Activated CD4-positive, alpha-beta T cell treated with anti-CD3 and anti-CD28 coated beads for 36 hours (primary cell): ENCODE measurements at regions not wholly inside any gene's neighbourhood (a gene's known extent, or its start where the extent isn't known, plus 50 kb on each side); places are given as distances from the start of the nearest gene placed in this dataset.
"Not testable (repeated sequence)": the region's sequence is repeated elsewhere in the genome, so short reads cannot be mapped to it uniquely, and the experiment has no call there.

Source experiments
- ATAC-seq: fragments of 200-7000 bp; cut with Tn5 transposase; one replicate; pipeline ENCODE4 v1.10.0; 2021; ENCODE audit warnings: mild to moderate bottlenecking, moderate library complexity
- CTCF ChIA-PET: fragments of 350-600 bp; sonication (Branson Sonifier 250); formaldehyde crosslinking; loops from one replicate; lab custom pipeline; 2021; ENCODE audit warnings: antibody characterized with exemption; lab: Charles Lee
- POLR2A ChIA-PET: fragments of 350-600 bp; sonication (Branson Sonifier 250); formaldehyde crosslinking; loops from one replicate; lab custom pipeline; 2021; ENCODE audit warnings: antibody characterized with exemption, inconsistent platforms; lab: Charles Lee
- DNase-seq: peaks from one replicate; pipeline ENCODE4 v3.0.0-alpha.2; 2020
- H3K27ac Mint-ChIP-seq: one replicate; pipeline ENCODE4 v1.8.0; 2021; ENCODE audit warnings: mixed read lengths
- H3K27me3 Mint-ChIP-seq: one replicate; pipeline ENCODE4 v1.8.0; 2021; ENCODE audit warnings: mixed read lengths
- H3K36me3 Mint-ChIP-seq: one replicate; pipeline ENCODE4 v1.8.0; 2021; ENCODE audit warnings: low read depth, mixed read lengths
- H3K4me1 Mint-ChIP-seq: one replicate; pipeline ENCODE4 v1.8.0; 2021; ENCODE audit warnings: mixed read lengths
- H3K4me3 Mint-ChIP-seq: one replicate; pipeline ENCODE4 v1.8.0; 2021; ENCODE audit warnings: mild to moderate bottlenecking, moderate library complexity, mixed read lengths
- H3K9me3 Mint-ChIP-seq: one replicate; pipeline ENCODE4 v1.8.0; 2021; ENCODE audit warnings: low read depth, mixed read lengths
- intact Hi-C, 2 experiments: fragments of 100-400 bp; cut with DNase I in 1 of 2; cut with micrococcal nuclease in 1 of 2; formaldehyde crosslinking; loops; one replicate each; pipeline versions ENCODE4 v1.14.2 to v1.15.1; 2022 to 2024; cut with DNase I, micrococcal nuclease

DNA sequence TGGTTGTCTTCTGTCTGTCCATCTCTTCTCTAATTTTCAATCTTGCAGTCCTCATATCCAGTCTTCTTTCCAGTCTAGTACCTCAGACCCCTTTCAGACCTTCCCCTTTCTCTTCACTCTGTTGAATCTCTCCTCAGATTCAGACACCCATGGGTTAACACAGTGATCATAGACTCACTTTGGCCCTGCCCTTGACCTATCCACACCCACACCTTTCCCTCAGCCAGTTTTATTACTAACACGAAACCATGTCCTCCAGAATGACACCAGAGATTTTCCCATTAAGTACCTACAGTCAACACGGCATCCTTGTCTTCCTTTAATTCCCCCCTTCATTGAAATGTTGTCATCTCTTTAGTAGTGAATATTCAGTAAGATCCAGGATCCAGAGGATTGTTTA is 74.5 kb upstream of the UBE2E2 start:
- H3K9me3 Mint-ChIP-seq, result no peaks in the 10 kb centered on the region
- peaks cover 4% of the 10 kb centered on the region for H3K27me3 Mint-ChIP-seq
- no peak overlapping the region for H3K27ac Mint-ChIP-seq
- DNase-seq, result no peak
- ATAC-seq, result no peak
- ChIA-PET CTCF (no interaction called here), POLR2A (no interaction called here)
- intact Hi-C loops, result no loop called here
- no peak overlapping the region for H3K4me3 Mint-ChIP-seq
- no peaks in the 10 kb centered on the region for H3K36me3 Mint-ChIP-seq
- H3K4me1 Mint-ChIP-seq, result no peaks in the 10 kb centered on the region

DNA sequence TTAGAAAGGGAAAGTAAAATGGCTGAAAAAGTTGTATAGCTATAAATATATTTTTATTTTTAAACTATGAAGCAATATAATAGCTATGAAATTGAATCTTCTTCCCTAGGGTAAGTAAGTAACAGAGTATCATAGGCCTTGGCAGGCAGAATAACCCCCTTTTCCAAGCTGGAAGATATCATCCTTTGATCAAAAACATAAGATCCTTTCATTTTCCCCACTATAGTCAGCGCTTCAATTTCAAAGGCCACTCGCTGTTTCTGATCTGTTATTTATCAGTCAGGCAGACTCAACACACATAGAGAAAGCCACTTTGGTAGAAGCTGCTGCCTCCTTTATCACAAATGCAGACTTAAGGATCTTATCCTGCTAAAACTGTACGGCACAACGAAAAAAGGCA is 74.0 kb upstream of the UBE2E2 start:
- no peak for DNase-seq
- POLR2A ChIA-PET, result no interaction called here
- Mint-ChIP-seq H3K27me3 (peaks cover 4% of the 10 kb centered on the region), H3K36me3 (no peaks in the 10 kb centered on the region), H3K9me3 (no peaks in the 10 kb centered on the region), H3K4me1 (no peaks in the 10 kb centered on the region), H3K4me3 (no peak overlapping the region), H3K27ac (no peak overlapping the region)
- no peak for ATAC-seq
- intact Hi-C loops, result no loop called here
- CTCF ChIA-PET, result no interaction called here

DNA sequence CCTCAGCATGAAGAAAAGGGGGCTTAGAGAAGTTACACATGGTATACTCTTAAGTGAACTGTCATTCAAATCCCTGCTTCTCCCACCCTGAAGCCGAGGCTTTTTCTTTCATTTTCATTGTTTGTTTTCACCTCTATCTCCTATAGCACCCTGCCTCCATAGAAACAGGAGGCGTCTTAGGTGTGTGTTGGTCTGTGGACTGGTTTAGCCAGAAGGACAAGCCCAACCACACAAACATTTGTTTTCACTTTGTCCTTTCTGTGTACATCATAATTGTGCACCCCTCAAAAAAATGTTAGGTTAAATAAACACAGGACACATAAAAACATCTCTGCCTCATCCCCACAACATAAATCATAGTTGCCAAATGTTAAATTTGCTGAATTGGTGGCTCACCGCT is 73.3 kb upstream of the UBE2E2 start:
- Mint-ChIP-seq H3K4me3 (no peak overlapping the region), H3K4me1 (no peaks in the 10 kb centered on the region), H3K36me3 (no peaks in the 10 kb centered on the region), H3K27me3 (peaks cover 4% of the 10 kb centered on the region), H3K9me3 (no peaks in the 10 kb centered on the region), H3K27ac (no peak overlapping the region)
- POLR2A ChIA-PET, result no interaction called here
- intact Hi-C loops, result no loop called here
- CTCF ChIA-PET, result no interaction called here
- ATAC-seq (no peak), DNase-seq (no peak)

DNA sequence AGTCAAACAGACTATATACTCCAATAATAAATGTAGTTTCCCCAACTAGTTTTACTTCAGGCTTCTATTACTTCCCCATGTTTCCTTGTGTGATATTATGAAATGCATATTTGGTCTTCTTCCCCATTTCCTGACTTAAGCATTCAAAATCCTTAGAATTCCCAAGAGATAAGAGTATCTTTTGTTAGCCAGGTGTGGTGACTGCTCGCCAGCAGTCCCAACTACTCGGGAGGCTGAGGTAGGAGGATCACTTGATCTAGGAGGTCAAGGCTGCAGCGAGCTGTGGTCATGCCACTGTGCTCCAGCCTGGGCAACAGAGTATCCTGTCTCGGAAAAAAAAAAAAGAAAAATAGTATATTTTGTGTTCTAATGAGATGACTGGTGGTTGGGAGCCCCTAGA is 72.7 kb upstream of the UBE2E2 start:
- H3K27ac Mint-ChIP-seq, result no peak overlapping the region
- no peaks in the 10 kb centered on the region for H3K36me3 Mint-ChIP-seq
- no peak overlapping the region for H3K4me3 Mint-ChIP-seq
- intact Hi-C loops, result no loop called here
- CTCF ChIA-PET, result no interaction called here
- no peak for DNase-seq
- H3K27me3 Mint-ChIP-seq, result peaks cover 4% of the 10 kb centered on the region
- POLR2A ChIA-PET, result no interaction called here
- no peaks in the 10 kb centered on the region for H3K9me3 Mint-ChIP-seq
- no peaks in the 10 kb centered on the region for H3K4me1 Mint-ChIP-seq
- ATAC-seq, result no peak

DNA sequence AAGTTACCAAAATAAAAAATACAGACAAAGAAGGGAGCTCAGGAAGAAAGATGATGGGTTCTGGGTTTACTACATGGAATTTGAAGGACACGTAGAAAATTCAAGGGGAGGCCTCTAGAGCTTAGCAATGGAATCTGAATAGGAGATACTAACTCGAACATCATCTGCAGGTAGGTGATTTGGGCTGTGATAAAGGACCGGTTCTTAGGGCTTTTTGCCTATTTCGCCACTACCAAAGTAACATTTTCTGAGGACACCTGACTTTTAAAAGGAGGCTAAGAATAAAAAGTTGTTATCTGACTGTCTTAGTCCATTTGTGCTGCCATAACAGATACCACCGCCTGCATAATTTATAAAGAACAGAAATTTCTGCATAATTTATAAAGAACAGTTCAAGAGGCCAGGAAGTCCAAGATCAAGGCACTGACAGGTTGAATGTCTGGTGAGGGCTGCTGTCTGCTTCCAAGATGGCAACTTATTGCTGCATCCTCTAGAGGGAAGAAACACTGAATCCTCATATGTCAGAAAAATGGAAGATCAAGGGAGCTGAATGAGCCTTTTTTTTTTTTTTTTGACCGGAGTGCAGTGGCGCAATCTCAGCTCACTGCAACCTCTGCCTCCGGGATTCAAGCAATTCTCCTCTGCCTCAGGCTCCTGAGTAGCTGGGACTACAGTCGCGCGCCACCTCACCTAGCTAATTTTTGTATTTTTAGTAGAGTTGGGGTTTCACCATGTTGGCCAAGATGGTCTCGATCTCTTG is 67.9 kb upstream of the UBE2E2 start:
- ChIA-PET POLR2A (no interaction called here), CTCF (no interaction called here)
- H3K27ac Mint-ChIP-seq, result no peak overlapping the region

DNA sequence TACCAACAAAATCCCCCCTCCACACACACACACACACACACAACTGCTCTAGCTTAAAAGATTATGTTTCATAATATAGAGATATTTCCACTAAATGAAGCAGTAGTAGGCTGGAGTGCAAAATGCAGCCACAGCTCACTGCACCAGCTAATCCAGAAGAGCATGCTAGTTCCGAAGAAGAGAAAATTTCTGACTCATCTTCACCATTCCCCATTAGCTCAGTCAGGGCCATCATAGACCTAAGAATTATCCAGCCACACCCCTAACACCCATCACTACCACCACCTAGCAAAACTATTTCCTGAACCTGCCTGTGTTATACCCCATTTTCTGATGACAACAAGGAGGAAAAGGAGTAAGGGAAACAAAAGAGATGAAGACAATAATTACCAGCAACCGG is 67.1 kb upstream of the UBE2E2 start:
- no peak for ATAC-seq
- Mint-ChIP-seq H3K9me3 (peaks cover 2% of the 10 kb centered on the region), H3K4me1 (no peaks in the 10 kb centered on the region), H3K4me3 (no peak overlapping the region), H3K36me3 (no peaks in the 10 kb centered on the region), H3K27ac (no peak overlapping the region), H3K27me3 (no peaks in the 10 kb centered on the region)
- no peak for DNase-seq
- intact Hi-C loops, result no loop called here
- POLR2A ChIA-PET, result no interaction called here
- CTCF ChIA-PET, result no interaction called here

More for the DNA sequence above, 67.9 kb upstream of the UBE2E2 start:
- Mint-ChIP-seq H3K4me1 (no peaks in the 10 kb centered on the region), H3K27me3 (no peaks in the 10 kb centered on the region), H3K36me3 (no peaks in the 10 kb centered on the region), H3K4me3 (no peak overlapping the region), H3K9me3 (peaks cover 1% of the 10 kb centered on the region)
- DNase-seq (no peak), ATAC-seq (no peak)
- intact Hi-C loops, result no loop called here

DNA sequence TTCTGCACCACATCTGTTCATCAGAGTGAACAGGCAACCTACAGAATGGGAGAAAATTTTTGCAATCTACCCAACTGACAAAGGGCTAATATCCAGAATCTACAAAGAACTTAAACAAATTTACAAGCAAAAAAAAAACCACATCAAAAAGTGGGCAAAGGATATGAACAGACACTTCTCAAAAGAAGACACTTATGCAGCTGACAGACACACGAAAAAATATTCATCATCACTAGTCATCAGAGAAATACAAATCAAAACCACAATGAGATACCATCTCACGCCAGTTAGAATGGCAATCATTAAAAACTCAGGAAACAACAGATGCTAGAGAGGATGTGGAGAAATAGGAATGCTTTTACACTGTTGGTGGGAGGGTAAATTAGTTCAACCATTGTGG is 59.1 kb upstream of the UBE2E2 start:
- DNase-seq, intact Hi-C loops, CTCF ChIA-PET, ATAC-seq, H3K27me3 Mint-ChIP-seq, H3K4me3 Mint-ChIP-seq, H3K9me3 Mint-ChIP-seq, POLR2A ChIA-PET, H3K36me3 Mint-ChIP-seq, H3K4me1 Mint-ChIP-seq, H3K27ac Mint-ChIP-seq: not testable (repeated sequence)

DNA sequence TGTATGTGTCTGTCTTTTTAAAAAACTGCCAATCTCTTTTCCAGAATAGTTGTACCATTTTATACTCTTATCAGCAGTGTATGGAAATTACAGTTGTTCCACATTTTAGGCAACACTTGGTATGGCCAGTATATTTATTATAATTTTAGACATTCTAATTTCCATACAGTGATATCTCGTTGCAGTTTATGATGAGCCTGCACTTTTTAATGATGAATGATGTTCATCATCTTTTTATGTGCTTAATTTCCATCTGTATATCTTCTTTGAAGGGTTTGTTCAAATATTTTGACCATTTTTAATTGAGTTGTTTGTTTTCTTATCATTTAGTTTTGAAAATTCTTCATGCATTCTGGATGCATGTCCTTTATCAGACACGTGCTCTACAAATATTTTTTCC is 57.0 kb upstream of the UBE2E2 start:
- intact Hi-C loops, result no loop called here
- no peaks in the 10 kb centered on the region for H3K9me3 Mint-ChIP-seq
- POLR2A ChIA-PET, result no interaction called here
- ATAC-seq, result no peak
- H3K27me3 Mint-ChIP-seq, result peaks cover 1% of the 10 kb centered on the region
- CTCF ChIA-PET, result no interaction called here
- H3K4me1 Mint-ChIP-seq, result peaks cover 5% of the 10 kb centered on the region
- H3K4me3 Mint-ChIP-seq, result no peak overlapping the region
- no peaks in the 10 kb centered on the region for H3K36me3 Mint-ChIP-seq
- DNase-seq, result no peak
- H3K27ac Mint-ChIP-seq, result no peak overlapping the region

DNA sequence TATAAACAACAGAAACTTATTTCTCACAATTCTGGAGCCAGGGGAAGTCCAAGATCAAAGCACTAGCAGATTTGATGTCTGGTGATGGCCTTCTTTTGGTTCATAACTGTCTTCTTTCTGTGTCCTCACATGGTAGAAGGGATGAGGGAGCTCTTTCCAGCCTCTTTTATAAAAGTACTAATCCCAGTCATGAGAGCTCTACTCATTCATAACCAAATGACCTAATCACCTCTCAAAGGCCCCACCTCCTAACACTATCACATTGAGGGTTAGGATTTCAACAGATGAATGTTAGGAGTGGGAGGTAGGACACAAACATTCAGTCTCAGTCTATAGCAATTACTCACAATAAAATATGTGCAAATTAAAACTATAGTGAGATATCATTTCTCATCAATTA is 50.1 kb upstream of the UBE2E2 start:
- POLR2A ChIA-PET, result no interaction called here
- Mint-ChIP-seq H3K36me3 (no peaks in the 10 kb centered on the region), H3K27me3 (peaks cover 2% of the 10 kb centered on the region), H3K27ac (no peak overlapping the region), H3K4me1 (no peaks in the 10 kb centered on the region), H3K4me3 (no peak overlapping the region), H3K9me3 (peaks cover 3% of the 10 kb centered on the region)
- DNase-seq (no peak), ATAC-seq (peak; percentile 26)
- intact Hi-C loops, result no loop called here
- CTCF ChIA-PET, result interaction anchor here (0.8 kb wide), 1 partner anchor 23 kb away, joined by 3 read pairs; no protein-coding TSS in a partner anchor
